T-cell (primary cell): ENCODE measurements at regions not wholly inside any gene's neighbourhood (a gene's known extent, or its start where the extent isn't known, plus 50 kb on each side); places are given as distances from the start of the nearest gene placed in this dataset.

Source experiments
- ATAC-seq, 4 experiments: fragments of 200-7000 bp in 3 of 4; fragments of 150-1000 bp in 1 of 4; cut with Tn5 transposase; replicated peaks in 1 of 4; 1 replicate in 3 of 4; 2 replicates in 1 of 4; pipeline ENCODE4 v1.10.0; 2021; ENCODE audit warnings: moderate library complexity in 3 of 4, mild to moderate bottlenecking in 2 of 4, moderate number of reproducible peaks in 1 of 4
- CTCF ChIA-PET, 2 donors: fragments of 300-600 bp; sonication (Branson Sonifier 250); formaldehyde crosslinking; loops; one replicate each; lab custom pipeline; 2022; ENCODE audit warnings: antibody characterized with exemption in 2 of 2; lab: Charles Lee
- POLR2A ChIA-PET, 2 donors: fragments of 300-600 bp; sonication (Branson Sonifier 250); formaldehyde crosslinking; loops; one replicate each; lab custom pipeline; 2022; ENCODE audit warnings: antibody characterized with exemption in 2 of 2; lab: Charles Lee
- DNase-seq, 35 experiments: peaks; one replicate each; pipeline versions ENCODE4 v3.0.0 to v3.0.0-alpha.2; 2013 to 2023
- H3K27ac ChIP-seq: one replicate; pipeline ENCODE4 v1.5.1; 2013; ENCODE audit warnings: low read length
- H3K27me3 ChIP-seq, 2 experiments: replicated peaks in 1 of 2; 1 replicate in 1 of 2; 2 replicates in 1 of 2; pipeline versions ENCODE4 v1.6.1 to v1.7.0; 2013; ENCODE audit warnings: low read length in 1 of 2, mixed read lengths in 1 of 2; ENCODE audit not compliant: control insufficient read depth in 2 of 2, insufficient read depth in 2 of 2; ENCODE audit errors: extremely low read depth in 1 of 2
- H3K36me3 ChIP-seq, 2 donors: 1 replicate in 1 of 2; 2 replicates in 1 of 2; pipeline versions ENCODE4 v1.6.1 to v1.7.0; 2013; ENCODE audit warnings: low read length in 1 of 2; ENCODE audit not compliant: control insufficient read depth in 2 of 2, insufficient read depth in 1 of 2; ENCODE audit errors: extremely low read depth in 1 of 2
- H3K4me1 ChIP-seq, 2 experiments: 1 replicate in 1 of 2; 2 replicates in 1 of 2; pipeline versions ENCODE4 v1.6.1 to v1.7.0; 2013; ENCODE audit warnings: low read length in 2 of 2, mixed read lengths in 1 of 2; ENCODE audit not compliant: insufficient read depth in 2 of 2, control insufficient read depth in 1 of 2; ENCODE audit errors: extremely low read depth in 1 of 2
- H3K4me3 ChIP-seq, 2 donors: 1 replicate in 1 of 2; 2 replicates in 1 of 2; pipeline versions ENCODE4 v1.5.1 to v1.7.0; 2013; ENCODE audit warnings: mild to moderate bottlenecking in 2 of 2, low read length in 1 of 2, moderate library complexity in 1 of 2; ENCODE audit not compliant: control insufficient read depth in 1 of 2; ENCODE audit errors: extremely low read depth in 1 of 2
- H3K9me3 ChIP-seq: 2 replicates; pipeline ENCODE4 v1.7.0; 2013
- H3K27ac Mint-ChIP-seq, 2 donors: one replicate each; pipeline ENCODE4 v1.8.0; 2020 to 2021; ENCODE audit warnings: mild to moderate bottlenecking in 2 of 2, mixed read lengths in 2 of 2
- H3K27me3 Mint-ChIP-seq, 2 donors: one replicate each; pipeline ENCODE4 v1.8.0; 2021 to 2022; ENCODE audit warnings: mixed read lengths in 2 of 2
- H3K36me3 Mint-ChIP-seq: one replicate; pipeline ENCODE4 v1.8.0; 2021; ENCODE audit warnings: mixed read lengths
- H3K4me1 Mint-ChIP-seq, 3 donors: one replicate each; pipeline ENCODE4 v1.8.0; 2020 to 2022; ENCODE audit warnings: mixed read lengths in 3 of 3, mild to moderate bottlenecking in 1 of 3
- H3K4me3 Mint-ChIP-seq, 3 donors: one replicate each; pipeline ENCODE4 v1.8.0; 2020 to 2022; ENCODE audit warnings: mild to moderate bottlenecking in 3 of 3, mixed read lengths in 3 of 3, moderate library complexity in 3 of 3
- H3K9me3 Mint-ChIP-seq, 3 donors: one replicate each; pipeline ENCODE4 v1.8.0; 2020 to 2022; ENCODE audit warnings: mixed read lengths in 3 of 3
- WGBS: methylation state at CpG from one replicate; pipeline ENCODE4 v1.1.5; 2013; ENCODE audit warnings: missing lambda C conversion rate; ENCODE audit not compliant: insufficient coverage; 5-methylcytosine and 5-hydroxymethylcytosine counted together

- no peaks in the 10 kb centered on the region for H3K36me3 ChIP-seq
- ChIA-PET POLR2A (no interaction called here), CTCF (no interaction called here)
- H3K9me3 Mint-ChIP-seq = peaks cover 0 to 5% (median 0%) of the 10 kb centered on the region in 3 donors
- H3K4me1 ChIP-seq = no peaks in the 10 kb centered on the region
- no peaks in the 10 kb centered on the region for H3K4me1 Mint-ChIP-seq
- H3K27me3 Mint-ChIP-seq = peaks cover 25 to 33% of the 10 kb centered on the region in 2 donors
- peaks cover 0 to 13% of the 10 kb centered on the region in 2 experiments for H3K27me3 ChIP-seq
- H3K27ac ChIP-seq = no peak overlapping the region
- H3K4me3 Mint-ChIP-seq = no peak overlapping the region
- ATAC-seq (no peak), DNase-seq (no peak)
- H3K27ac Mint-ChIP-seq = no peak overlapping the region
- H3K9me3 ChIP-seq = no peaks in the 10 kb centered on the region
- 87% methylated on average over 2 of the region's 5 CpGs for WGBS
- no peak overlapping the region for H3K4me3 ChIP-seq
- no peaks in the 10 kb centered on the region for H3K36me3 Mint-ChIP-seq
These were observed 201.8 kb downstream of the DRD1 start for GRCh38 chr5:175242207-175242606.

GRCh38 chr5:175238326-175238725 is 205.7 kb downstream of the DRD1 start:
- Mint-ChIP-seq H3K4me3 (no peak overlapping the region), H3K27ac (no peak overlapping the region), H3K4me1 (no peaks in the 10 kb centered on the region), H3K27me3 (peaks cover 23 to 25% of the 10 kb centered on the region in 2 donors), H3K36me3 (no peaks in the 10 kb centered on the region), H3K9me3 (no peaks in the 10 kb centered on the region)
- ATAC-seq = no peak
- Histone ChIP-seq H3K9me3 (no peaks in the 10 kb centered on the region), H3K4me1 (no peaks in the 10 kb centered on the region), H3K4me3 (no peak overlapping the region), H3K27ac (no peak overlapping the region), H3K36me3 (no peaks in the 10 kb centered on the region), H3K27me3 (peaks cover 0 to 4% of the 10 kb centered on the region in 2 experiments)
- POLR2A ChIA-PET = no interaction called here
- no peak for DNase-seq
- CTCF ChIA-PET = no interaction called here
- 0% methylated on average over 2 of the region's 5 CpGs for WGBS

GRCh38 chr5:175236176-175236575 is 207.8 kb downstream of the DRD1 start:
- H3K36me3 ChIP-seq = no peaks in the 10 kb centered on the region
- no peak overlapping the region for H3K27ac Mint-ChIP-seq
- no peaks in the 10 kb centered on the region for H3K27me3 ChIP-seq
- H3K27me3 Mint-ChIP-seq = peaks cover 29% of the 10 kb centered on the region in 2 donors
- no peak overlapping the region for H3K4me3 Mint-ChIP-seq
- H3K9me3 Mint-ChIP-seq = no peaks in the 10 kb centered on the region
- WGBS = 84% methylated on average over 5 of the region's 6 CpGs
- H3K27ac ChIP-seq = no peak overlapping the region
- no peak for DNase-seq
- no peak for ATAC-seq
- no peaks in the 10 kb centered on the region for H3K4me1 Mint-ChIP-seq
- POLR2A ChIA-PET = no interaction called here
- CTCF ChIA-PET = no interaction called here
- H3K4me3 ChIP-seq = no peak overlapping the region
- H3K9me3 ChIP-seq = no peaks in the 10 kb centered on the region
- H3K4me1 ChIP-seq = no peaks in the 10 kb centered on the region
- no peaks in the 10 kb centered on the region for H3K36me3 Mint-ChIP-seq

- H3K27me3 Mint-ChIP-seq = peaks cover 25 to 27% of the 10 kb centered on the region in 2 donors
- no peaks in the 10 kb centered on the region for H3K9me3 ChIP-seq
- H3K27ac ChIP-seq = no peak overlapping the region
- no peaks in the 10 kb centered on the region for H3K27me3 ChIP-seq
- CTCF ChIA-PET = no interaction called here
- H3K36me3 Mint-ChIP-seq = no peaks in the 10 kb centered on the region
- ATAC-seq (no peak), DNase-seq (no peak)
- H3K4me3 Mint-ChIP-seq = no peak overlapping the region
- no peaks in the 10 kb centered on the region for H3K36me3 ChIP-seq
- H3K4me3 ChIP-seq = no peak overlapping the region
- no peak overlapping the region for H3K27ac Mint-ChIP-seq
- POLR2A ChIA-PET = no interaction called here
- H3K9me3 Mint-ChIP-seq = no peaks in the 10 kb centered on the region
- H3K4me1 ChIP-seq = no peaks in the 10 kb centered on the region
- no peaks in the 10 kb centered on the region for H3K4me1 Mint-ChIP-seq
- 78% methylated on average over 6 of the region's 9 CpGs for WGBS
These were observed 208.6 kb downstream of the DRD1 start for GRCh38 chr5:175235251-175235960.

GRCh38 chr5:175230299-175230698 is 213.7 kb downstream of the DRD1 start:
- WGBS = 57% methylated on average over 1 of the region's 7 CpGs
- ATAC-seq = no peak
- H3K27me3 Mint-ChIP-seq = peaks cover 18 to 22% of the 10 kb centered on the region in 2 donors
- Histone ChIP-seq H3K27me3 (no peaks in the 10 kb centered on the region), H3K4me1 (no peaks in the 10 kb centered on the region), H3K36me3 (no peaks in the 10 kb centered on the region), H3K27ac (no peak overlapping the region), H3K4me3 (no peak overlapping the region), H3K9me3 (no peaks in the 10 kb centered on the region)
- ChIA-PET CTCF (no interaction called here), POLR2A (no interaction called here)
- no peak overlapping the region for H3K4me3 Mint-ChIP-seq
- H3K9me3 Mint-ChIP-seq = no peaks in the 10 kb centered on the region
- H3K4me1 Mint-ChIP-seq = no peaks in the 10 kb centered on the region
- H3K27ac Mint-ChIP-seq = no peak overlapping the region
- H3K36me3 Mint-ChIP-seq = no peaks in the 10 kb centered on the region
- DNase-seq = no peak

GRCh38 chr5:175226506-175226905 is 217.5 kb downstream of the DRD1 start:
- peaks cover 0 to 18% of the 10 kb centered on the region in 2 donors for H3K27me3 Mint-ChIP-seq
- no peaks in the 10 kb centered on the region for H3K9me3 Mint-ChIP-seq
- Histone ChIP-seq H3K4me1 (no peaks in the 10 kb centered on the region), H3K36me3 (no peaks in the 10 kb centered on the region), H3K27me3 (peaks cover 0 to 2% of the 10 kb centered on the region in 2 experiments), H3K4me3 (no peak overlapping the region), H3K9me3 (no peaks in the 10 kb centered on the region), H3K27ac (no peak overlapping the region)
- H3K4me1 Mint-ChIP-seq = no peaks in the 10 kb centered on the region
- POLR2A ChIA-PET = no interaction called here
- H3K36me3 Mint-ChIP-seq = no peaks in the 10 kb centered on the region
- CTCF ChIA-PET = no interaction called here
- H3K27ac Mint-ChIP-seq = no peak overlapping the region
- ATAC-seq (no peak), DNase-seq (no peak)
- 100% methylated on average over 1 of the region's 1 CpG for WGBS
- H3K4me3 Mint-ChIP-seq = no peak overlapping the region
